ENCODE measurements at regions not wholly inside any gene's neighbourhood (a gene's known extent, or its start where the extent isn't known, plus 50 kb on each side); places are given as distances from the start of the nearest gene placed in this dataset.

- H3K4me3 ChIP-seq (ENCODE audit: low read depth, low read length): no peak overlapping the region
- TF ChIP-seq CTCF (IDR thresholded peaks at IDR 0.05; ENCODE audit: insufficient read depth, low read length, missing control alignments): no peak
- DNase-seq (ENCODE audit: low read depth, low spot score): no peak
- CTCF ChIA-PET: no interaction called here
- POLR2A ChIA-PET: no interaction called here
These were observed 327.0 kb upstream of the TNC start for GRCh38 chr9:115444959-115445358.

GRCh38 chr9:115445655-115446054, 327.7 kb upstream of the TNC start:
- no peak overlapping the region for H3K4me3 ChIP-seq (ENCODE audit: low read depth, low read length)
- CTCF ChIA-PET: no interaction called here
- no peak for DNase-seq (ENCODE audit: low read depth, low spot score)
- no peak for TF ChIP-seq CTCF (IDR thresholded peaks at IDR 0.05; ENCODE audit: insufficient read depth, low read length, missing control alignments)
- POLR2A ChIA-PET: no interaction called here

GRCh38 chr9:115456515-115456914, 338.6 kb upstream of the TNC start:
- TF ChIP-seq CTCF (IDR thresholded peaks at IDR 0.05; ENCODE audit: insufficient read depth, low read length, missing control alignments): no peak
- DNase-seq (ENCODE audit: low read depth, low spot score): peak; percentile 90
- CTCF ChIA-PET: no interaction called here
- H3K4me3 ChIP-seq (ENCODE audit: low read depth, low read length): no peak overlapping the region
- POLR2A ChIA-PET: no interaction called here

GRCh38 chr9:115461280-115461679, 343.3 kb upstream of the TNC start:
- TF ChIP-seq CTCF (IDR thresholded peaks at IDR 0.05; ENCODE audit: insufficient read depth, low read length, missing control alignments): no peak
- DNase-seq (ENCODE audit: low read depth, low spot score): no peak
- CTCF ChIA-PET: no interaction called here
- H3K4me3 ChIP-seq (ENCODE audit: low read depth, low read length): no peak overlapping the region
- POLR2A ChIA-PET: no interaction called here

- TF ChIP-seq CTCF (IDR thresholded peaks at IDR 0.05; ENCODE audit: insufficient read depth, low read length, missing control alignments): no peak
- H3K4me3 ChIP-seq (ENCODE audit: low read depth, low read length): no peak overlapping the region
- ChIA-PET POLR2A (no interaction called here), CTCF (no interaction called here)
- DNase-seq (ENCODE audit: low read depth, low spot score): no peak
These were observed 344.7 kb upstream of the TNC start for GRCh38 chr9:115462623-115463022.

- CTCF ChIA-PET: no interaction called here
- DNase-seq (ENCODE audit: low read depth, low spot score): no peak
- POLR2A ChIA-PET: no interaction called here
- no peak overlapping the region for H3K4me3 ChIP-seq (ENCODE audit: low read depth, low read length)
- TF ChIP-seq CTCF (IDR thresholded peaks at IDR 0.05; ENCODE audit: insufficient read depth, low read length, missing control alignments): no peak
These were observed 348.8 kb upstream of the TNC start for GRCh38 chr9:115466756-115467155.
